ENCODE measurements at regions not wholly inside any gene's neighbourhood (a gene's known extent, or its start where the extent isn't known, plus 50 kb on each side); places are given as distances from the start of the nearest gene placed in this dataset.

GRCh38 chrX:45824471-45824870, 623.8 kb upstream of the DIPK2B start:
- no peak overlapping the region for H3K9ac ChIP-seq (ENCODE audit: low read depth, low read length)
- no peak overlapping the region for H3K4me2 ChIP-seq (ENCODE audit: insufficient read depth, low read length)
- DNase-seq (no peak), ATAC-seq (ENCODE audit: insufficient read depth, low read depth) (0 out of 3 replicates have a peak, but pooled peaks have one; percentile 22)
- H3K4me3 ChIP-seq (ENCODE audit: low read depth in 1 of 2, low read length in 2 of 2), result no peak overlapping the region
- H2AFZ ChIP-seq (ENCODE audit: low read depth, low read length), result no peak overlapping the region
- TF ChIP-seq CTCF (IDR thresholded peaks at IDR 0.05; ENCODE audit: borderline replicate concordance, extremely low read depth, low read length, poor library complexity, severe bottlenecking) (peak; percentile 45), EZH2 (IDR thresholded peaks at IDR 0.05; ENCODE audit: borderline replicate concordance, low read depth, low read length, severe bottlenecking) (no peak)
- peaks cover 28% of the 10 kb centered on the region for H3K79me2 ChIP-seq (ENCODE audit: insufficient read depth, low read length)
- no peaks in the 10 kb centered on the region for H4K20me1 ChIP-seq (ENCODE audit: insufficient read depth, low read length)
- no peaks in the 10 kb centered on the region for H3K9me3 ChIP-seq (ENCODE audit: insufficient read depth, low read length, severe bottlenecking)
- no peaks in the 10 kb centered on the region for H3K27me3 ChIP-seq (ENCODE audit: insufficient read depth, low read length, poor library complexity)
- no peaks in the 10 kb centered on the region for H3K36me3 ChIP-seq (ENCODE audit: insufficient read depth, low read length)
- no peak overlapping the region for H3K27ac ChIP-seq (ENCODE audit: low read length)
- no peaks in the 10 kb centered on the region for H3K4me1 ChIP-seq (ENCODE audit: insufficient read depth, low read length)

- H4K20me1 ChIP-seq (ENCODE audit: insufficient read depth, low read length), result no peaks in the 10 kb centered on the region
- no peak overlapping the region for H3K9ac ChIP-seq (ENCODE audit: low read depth, low read length)
- H3K9me3 ChIP-seq (ENCODE audit: insufficient read depth, low read length, severe bottlenecking), result no peaks in the 10 kb centered on the region
- H3K27me3 ChIP-seq (ENCODE audit: insufficient read depth, low read length, poor library complexity), result no peaks in the 10 kb centered on the region
- no peak overlapping the region for H3K4me3 ChIP-seq (ENCODE audit: low read depth in 1 of 2, low read length in 2 of 2)
- no peak overlapping the region for H3K4me2 ChIP-seq (ENCODE audit: insufficient read depth, low read length)
- no peaks in the 10 kb centered on the region for H3K36me3 ChIP-seq (ENCODE audit: insufficient read depth, low read length)
- no peak overlapping the region for H3K27ac ChIP-seq (ENCODE audit: low read length)
- peaks cover 20% of the 10 kb centered on the region for H3K79me2 ChIP-seq (ENCODE audit: insufficient read depth, low read length)
- no peak overlapping the region for H2AFZ ChIP-seq (ENCODE audit: low read depth, low read length)
- no peak for DNase-seq
- TF ChIP-seq CTCF (IDR thresholded peaks at IDR 0.05; ENCODE audit: borderline replicate concordance, extremely low read depth, low read length, poor library complexity, severe bottlenecking) (no peak), EZH2 (IDR thresholded peaks at IDR 0.05; ENCODE audit: borderline replicate concordance, low read depth, low read length, severe bottlenecking) (no peak)
- no peak for ATAC-seq (ENCODE audit: insufficient read depth, low read depth)
- no peaks in the 10 kb centered on the region for H3K4me1 ChIP-seq (ENCODE audit: insufficient read depth, low read length)
Measured at GRCh38 chrX:45823536-45823935, 622.9 kb upstream of the DIPK2B start.

- H3K36me3 ChIP-seq (ENCODE audit: insufficient read depth, low read length), result no peaks in the 10 kb centered on the region
- H3K27ac ChIP-seq (ENCODE audit: low read length), result no peak overlapping the region
- DNase-seq (no peak), ATAC-seq (ENCODE audit: insufficient read depth, low read depth) (no peak)
- peaks cover 15% of the 10 kb centered on the region; the same call in 1 of the 2 replicates for H3K79me2 ChIP-seq (ENCODE audit: insufficient read depth, low read length)
- H4K20me1 ChIP-seq (ENCODE audit: insufficient read depth, low read length), result no peaks in the 10 kb centered on the region
- TF ChIP-seq EZH2 (IDR thresholded peaks at IDR 0.05; ENCODE audit: borderline replicate concordance, low read depth, low read length, severe bottlenecking) (no peak), CTCF (IDR thresholded peaks at IDR 0.05; ENCODE audit: borderline replicate concordance, extremely low read depth, low read length, poor library complexity, severe bottlenecking) (no peak)
- H3K9me3 ChIP-seq (ENCODE audit: insufficient read depth, low read length, severe bottlenecking), result no peaks in the 10 kb centered on the region
- no peaks in the 10 kb centered on the region for H3K4me1 ChIP-seq (ENCODE audit: insufficient read depth, low read length)
- H2AFZ ChIP-seq (ENCODE audit: low read depth, low read length), result no peak overlapping the region
- no peak overlapping the region for H3K4me2 ChIP-seq (ENCODE audit: insufficient read depth, low read length)
- no peak overlapping the region for H3K4me3 ChIP-seq (ENCODE audit: low read depth in 1 of 2, low read length in 2 of 2)
- no peak overlapping the region for H3K9ac ChIP-seq (ENCODE audit: low read depth, low read length)
- H3K27me3 ChIP-seq (ENCODE audit: insufficient read depth, low read length, poor library complexity), result no peaks in the 10 kb centered on the region
Measured at GRCh38 chrX:45822124-45822523, 621.4 kb upstream of the DIPK2B start.

GRCh38 chrX:45818913-45819312, 618.2 kb upstream of the DIPK2B start:
- peaks cover 22% of the 10 kb centered on the region; the same call in 1 of the 2 replicates for H3K79me2 ChIP-seq (ENCODE audit: insufficient read depth, low read length)
- no peak overlapping the region for H3K9ac ChIP-seq (ENCODE audit: low read depth, low read length)
- no peak for TF ChIP-seq CTCF (IDR thresholded peaks at IDR 0.05; ENCODE audit: borderline replicate concordance, extremely low read depth, low read length, poor library complexity, severe bottlenecking)
- no peak for TF ChIP-seq EZH2 (IDR thresholded peaks at IDR 0.05; ENCODE audit: borderline replicate concordance, low read depth, low read length, severe bottlenecking)
- no peak overlapping the region for H3K4me3 ChIP-seq (ENCODE audit: low read depth in 1 of 2, low read length in 2 of 2)
- no peak overlapping the region for H2AFZ ChIP-seq (ENCODE audit: low read depth, low read length)
- H3K4me1 ChIP-seq (ENCODE audit: insufficient read depth, low read length), result no peaks in the 10 kb centered on the region
- DNase-seq (no peak), ATAC-seq (ENCODE audit: insufficient read depth, low read depth) (no peak)
- H3K27ac ChIP-seq (ENCODE audit: low read length), result no peak overlapping the region
- H3K9me3 ChIP-seq (ENCODE audit: insufficient read depth, low read length, severe bottlenecking), result no peaks in the 10 kb centered on the region
- no peaks in the 10 kb centered on the region for H4K20me1 ChIP-seq (ENCODE audit: insufficient read depth, low read length)
- H3K4me2 ChIP-seq (ENCODE audit: insufficient read depth, low read length), result no peak overlapping the region
- 0 out of 2 replicates have a peak, but pooled peaks cover 3% of the 10 kb centered on the region for H3K36me3 ChIP-seq (ENCODE audit: insufficient read depth, low read length)
- no peaks in the 10 kb centered on the region for H3K27me3 ChIP-seq (ENCODE audit: insufficient read depth, low read length, poor library complexity)
